Fibroblast of lung (primary cell): ENCODE measurements at regions not wholly inside any gene's neighbourhood (a gene's known extent, or its start where the extent isn't known, plus 50 kb on each side); places are given as distances from the start of the nearest gene placed in this dataset.

ENCODE experiments used
- EZH2 ChIP-seq: IDR thresholded peaks from 2 replicates; pipeline ENCODE4 v1.5.1; 2012; ENCODE audit warnings: low read length, control low read depth, mild to moderate bottlenecking; ENCODE audit errors: missing control alignments
- TF ChIP-seq, protein P1 (sequence below), 2 donors: IDR thresholded peaks in 1 of 2; conservative IDR thresholded peaks in 1 of 2; 1 replicate in 1 of 2; 2 replicates in 1 of 2; pipeline ENCODE4 v1.5.1; 2011 to 2012; ENCODE audit warnings: low read length in 2 of 2, control low read depth in 1 of 2, inconsistent platforms in 1 of 2, low read depth in 1 of 2, mild to moderate bottlenecking in 1 of 2

DNA sequence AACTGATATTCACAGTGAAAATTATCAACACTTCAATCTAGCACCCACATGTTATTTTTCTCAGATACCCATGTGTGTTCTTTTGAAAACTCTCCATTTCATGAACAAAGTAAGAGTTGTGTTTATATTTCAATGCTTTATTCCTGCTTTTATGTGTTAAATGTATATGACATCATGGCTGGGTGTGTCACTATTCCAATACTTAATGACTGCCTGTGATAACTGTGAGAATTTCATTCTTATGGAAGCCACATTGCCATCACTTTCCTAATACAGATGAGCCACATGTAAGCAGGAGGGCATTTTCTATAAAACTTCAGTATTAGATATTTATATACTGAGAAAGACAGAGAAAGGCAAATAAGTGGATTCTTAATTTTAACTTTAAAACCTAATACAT is 100.4 kb upstream of the FIGN start:
- TF ChIP-seq, protein P1, sequence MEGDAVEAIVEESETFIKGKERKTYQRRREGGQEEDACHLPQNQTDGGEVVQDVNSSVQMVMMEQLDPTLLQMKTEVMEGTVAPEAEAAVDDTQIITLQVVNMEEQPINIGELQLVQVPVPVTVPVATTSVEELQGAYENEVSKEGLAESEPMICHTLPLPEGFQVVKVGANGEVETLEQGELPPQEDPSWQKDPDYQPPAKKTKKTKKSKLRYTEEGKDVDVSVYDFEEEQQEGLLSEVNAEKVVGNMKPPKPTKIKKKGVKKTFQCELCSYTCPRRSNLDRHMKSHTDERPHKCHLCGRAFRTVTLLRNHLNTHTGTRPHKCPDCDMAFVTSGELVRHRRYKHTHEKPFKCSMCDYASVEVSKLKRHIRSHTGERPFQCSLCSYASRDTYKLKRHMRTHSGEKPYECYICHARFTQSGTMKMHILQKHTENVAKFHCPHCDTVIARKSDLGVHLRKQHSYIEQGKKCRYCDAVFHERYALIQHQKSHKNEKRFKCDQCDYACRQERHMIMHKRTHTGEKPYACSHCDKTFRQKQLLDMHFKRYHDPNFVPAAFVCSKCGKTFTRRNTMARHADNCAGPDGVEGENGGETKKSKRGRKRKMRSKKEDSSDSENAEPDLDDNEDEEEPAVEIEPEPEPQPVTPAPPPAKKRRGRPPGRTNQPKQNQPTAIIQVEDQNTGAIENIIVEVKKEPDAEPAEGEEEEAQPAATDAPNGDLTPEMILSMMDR (conservative IDR thresholded peaks at IDR 0.05 in 1 of 2, IDR thresholded peaks at IDR 0.05 in 1 of 2; ENCODE audit: low read depth in 1 of 2, low read length in 2 of 2): no peak
- no peak for TF ChIP-seq EZH2
